ENCODE measurements at regions not wholly inside any gene's neighbourhood (a gene's known extent, or its start where the extent isn't known, plus 50 kb on each side); places are given as distances from the start of the nearest gene placed in this dataset.

GRCh38 chr15:56802161-56802560 lies 68.9 kb upstream of the ZNF280D start:
- Histone ChIP-seq H3K27ac (ENCODE audit: control insufficient read depth, insufficient read depth, low read length) (no peak overlapping the region), H3K9me1 (ENCODE audit: control insufficient read depth, extremely low read depth, insufficient read depth, low read length) (no peaks in the 10 kb centered on the region), H3K36me3 (ENCODE audit: control insufficient read depth in 2 of 2, extremely low read depth in 1 of 2, insufficient read depth in 2 of 2, low read length in 2 of 2) (no peaks in the 10 kb centered on the region), H3K9me3 (ENCODE audit: control insufficient read depth, low read depth, low read length) (no peaks in the 10 kb centered on the region), H3K79me2 (ENCODE audit: control insufficient read depth, insufficient read depth, low read length) (no peaks in the 10 kb centered on the region), H3K4me3 (ENCODE audit: control insufficient read depth in 2 of 3, extremely low read depth in 1 of 3, insufficient read depth in 2 of 3, low read depth in 1 of 3, low read length in 3 of 3) (no peak overlapping the region), H3K4me2 (ENCODE audit: control insufficient read depth, extremely low read depth, insufficient read depth, low read depth, low read length) (no peak overlapping the region), H4K20me1 (ENCODE audit: control insufficient read depth, extremely low read depth, insufficient read depth, low read length) (no peaks in the 10 kb centered on the region), H3K4me1 (ENCODE audit: control insufficient read depth, extremely low read depth, insufficient read depth, low read length) (peaks cover 7% of the 10 kb centered on the region), H3K27me3 (ENCODE audit: control insufficient read depth, extremely low read depth, insufficient read depth, low read length) (no peaks in the 10 kb centered on the region), H3K9ac (ENCODE audit: control insufficient read depth, extremely low read depth, insufficient read depth, low read length) (no peak overlapping the region), H2AFZ (ENCODE audit: control insufficient read depth, low read length) (no peak overlapping the region)
- no peak for TF ChIP-seq EZH2 (IDR thresholded peaks at IDR 0.05; ENCODE audit: low read length)
- no peak for TF ChIP-seq CTCF (optimal IDR thresholded peaks at IDR 0.05 in 1 of 3, IDR thresholded peaks at IDR 0.05 in 1 of 3, conservative IDR thresholded peaks at IDR 0.05 in 1 of 3; ENCODE audit: extremely low read depth in 1 of 3, insufficient read depth in 2 of 3, low read length in 3 of 3)
- dilution Hi-C loops (cut with MboI; ENCODE audit: extremely low pct_ligation_motif_present, low sequenced_read_pairs): no loop called here
- FAIRE-seq: no peak
- no peak for DNase-seq (ENCODE audit: low read depth, low spot score)

GRCh38 chr15:56798639-56799038 lies 65.3 kb upstream of the ZNF280D start:
- H3K27me3 ChIP-seq (ENCODE audit: control insufficient read depth, extremely low read depth, insufficient read depth, low read length): no peaks in the 10 kb centered on the region
- FAIRE-seq: peak; percentile 79
- no peaks in the 10 kb centered on the region for H3K9me1 ChIP-seq (ENCODE audit: control insufficient read depth, extremely low read depth, insufficient read depth, low read length)
- H4K20me1 ChIP-seq (ENCODE audit: control insufficient read depth, extremely low read depth, insufficient read depth, low read length): no peaks in the 10 kb centered on the region
- no peaks in the 10 kb centered on the region for H3K4me1 ChIP-seq (ENCODE audit: control insufficient read depth, extremely low read depth, insufficient read depth, low read length)
- H2AFZ ChIP-seq (ENCODE audit: control insufficient read depth, low read length): no peak overlapping the region
- DNase-seq (ENCODE audit: low read depth, low spot score): peak; percentile 32
- no peaks in the 10 kb centered on the region for H3K79me2 ChIP-seq (ENCODE audit: control insufficient read depth, insufficient read depth, low read length)
- no peak overlapping the region for H3K9ac ChIP-seq (ENCODE audit: control insufficient read depth, extremely low read depth, insufficient read depth, low read length)
- no peak overlapping the region for H3K27ac ChIP-seq (ENCODE audit: control insufficient read depth, insufficient read depth, low read length)
- no peak overlapping the region for H3K4me2 ChIP-seq (ENCODE audit: control insufficient read depth, extremely low read depth, insufficient read depth, low read depth, low read length)
- dilution Hi-C loops (cut with MboI; ENCODE audit: extremely low pct_ligation_motif_present, low sequenced_read_pairs): no loop called here
- H3K36me3 ChIP-seq (ENCODE audit: control insufficient read depth in 2 of 2, extremely low read depth in 1 of 2, insufficient read depth in 2 of 2, low read length in 2 of 2): no peaks in the 10 kb centered on the region
- no peaks in the 10 kb centered on the region for H3K9me3 ChIP-seq (ENCODE audit: control insufficient read depth, low read depth, low read length)
- TF ChIP-seq EZH2 (IDR thresholded peaks at IDR 0.05; ENCODE audit: low read length): no peak
- no peak overlapping the region for H3K4me3 ChIP-seq (ENCODE audit: control insufficient read depth in 2 of 3, extremely low read depth in 1 of 3, insufficient read depth in 2 of 3, low read depth in 1 of 3, low read length in 3 of 3)

- Histone ChIP-seq H3K9me3 (ENCODE audit: control insufficient read depth, low read depth, low read length) (no peaks in the 10 kb centered on the region), H3K27ac (ENCODE audit: control insufficient read depth, insufficient read depth, low read length) (no peak overlapping the region), H3K36me3 (ENCODE audit: control insufficient read depth in 2 of 2, extremely low read depth in 1 of 2, insufficient read depth in 2 of 2, low read length in 2 of 2) (no peaks in the 10 kb centered on the region), H3K9me1 (ENCODE audit: control insufficient read depth, extremely low read depth, insufficient read depth, low read length) (no peaks in the 10 kb centered on the region), H3K9ac (ENCODE audit: control insufficient read depth, extremely low read depth, insufficient read depth, low read length) (no peak overlapping the region), H3K4me1 (ENCODE audit: control insufficient read depth, extremely low read depth, insufficient read depth, low read length) (no peaks in the 10 kb centered on the region), H4K20me1 (ENCODE audit: control insufficient read depth, extremely low read depth, insufficient read depth, low read length) (no peaks in the 10 kb centered on the region), H2AFZ (ENCODE audit: control insufficient read depth, low read length) (no peak overlapping the region), H3K4me3 (ENCODE audit: control insufficient read depth in 2 of 3, extremely low read depth in 1 of 3, insufficient read depth in 2 of 3, low read depth in 1 of 3, low read length in 3 of 3) (no peak overlapping the region), H3K27me3 (ENCODE audit: control insufficient read depth, extremely low read depth, insufficient read depth, low read length) (no peaks in the 10 kb centered on the region), H3K79me2 (ENCODE audit: control insufficient read depth, insufficient read depth, low read length) (no peaks in the 10 kb centered on the region), H3K4me2 (ENCODE audit: control insufficient read depth, extremely low read depth, insufficient read depth, low read depth, low read length) (no peak overlapping the region)
- TF ChIP-seq CTCF (optimal IDR thresholded peaks at IDR 0.05 in 1 of 3, IDR thresholded peaks at IDR 0.05 in 1 of 3, conservative IDR thresholded peaks at IDR 0.05 in 1 of 3; ENCODE audit: extremely low read depth in 1 of 3, insufficient read depth in 2 of 3, low read length in 3 of 3) (no peak), EZH2 (IDR thresholded peaks at IDR 0.05; ENCODE audit: low read length) (no peak)
- dilution Hi-C loops (cut with MboI; ENCODE audit: extremely low pct_ligation_motif_present, low sequenced_read_pairs): no loop called here
- DNase-seq (ENCODE audit: low read depth, low spot score) (no peak), FAIRE-seq (no peak)
Measured at GRCh38 chr15:56797720-56798275, 64.5 kb upstream of the ZNF280D start.
